Transverse colon (tissue), 4 donors: ENCODE measurements at regions not wholly inside any gene's neighbourhood (a gene's known extent, or its start where the extent isn't known, plus 50 kb on each side); places are given as distances from the start of the nearest gene placed in this dataset.

Experiments used
- CTCF ChIP-seq, 5 experiments: fragments of 200-600 bp in 3 of 5; fragments of 450-650 bp in 2 of 5; sonication (generic) in 3 of 5; IDR thresholded peaks; 1 replicate in 2 of 5; 2 replicates in 3 of 5; pipeline ENCODE4 v1.5.1; 2016 to 2017; ENCODE audit warnings: antibody characterized with exemption in 5 of 5, inconsistent platforms in 3 of 5, mild to moderate bottlenecking in 2 of 5, moderate library complexity in 1 of 5
- EP300 ChIP-seq: sonication (generic); formaldehyde crosslinking; IDR thresholded peaks from one replicate; pipeline ENCODE4 v1.6.1; 2017; ENCODE audit warnings: antibody characterized with exemption, low read depth
- POLR2A ChIP-seq: fragments of 450-650 bp; IDR thresholded peaks from one replicate; pipeline ENCODE4 v1.6.1; 2016; ENCODE audit warnings: antibody characterized with exemption, mild to moderate bottlenecking, moderate library complexity
- POLR2AphosphoS5 ChIP-seq, 3 donors: sonication (generic); formaldehyde crosslinking; IDR thresholded peaks; one replicate each; pipeline ENCODE4 v1.6.1; 2016; ENCODE audit warnings: antibody characterized with exemption in 3 of 3

- TF ChIP-seq POLR2A (no peak), POLR2AphosphoS5 (IDR thresholded peaks at IDR 0.05) (no peak), CTCF (IDR thresholded peaks at IDR 0.05) (no peak), EP300 (no peak)
These were observed 523.1 kb upstream of the FSIP2 start for GRCh38 chr2:185215497-185215896.
